Loucy (cell line): ENCODE measurements at regions not wholly inside any gene's neighbourhood (a gene's known extent, or its start where the extent isn't known, plus 50 kb on each side); places are given as distances from the start of the nearest gene placed in this dataset.

Experiments used
- H2AFZ ChIP-seq: fragments of 200-600 bp; sonication (generic); 2 replicates; pipeline ENCODE4 v1.6.0; 2016; ENCODE audit warnings: antibody characterized with exemption, mild to moderate bottlenecking, low read length, moderate library complexity
- H3F3A ChIP-seq: fragments of 200-600 bp; 2 replicates; pipeline ENCODE4 v1.6.0; 2016; ENCODE audit warnings: antibody characterized with exemption, low read depth, mild to moderate bottlenecking
- H3K27me3 ChIP-seq: fragments of 200-600 bp; sonication (generic); 2 replicates; pipeline ENCODE4 v1.6.1; 2014; ENCODE audit warnings: low read length, mild to moderate bottlenecking; ENCODE audit not compliant: insufficient read depth, poor library complexity, severe bottlenecking
- H3K36me3 ChIP-seq: fragments of 200-600 bp; sonication (generic); 2 replicates; pipeline ENCODE4 v1.6.1; 2016; ENCODE audit warnings: low read length; ENCODE audit not compliant: insufficient read depth
- H3K4me1 ChIP-seq: fragments of 200-600 bp; sonication (generic); 2 replicates; pipeline ENCODE4 v1.5.1; 2014; ENCODE audit warnings: low read length, mild to moderate bottlenecking; ENCODE audit not compliant: insufficient read depth, poor library complexity, severe bottlenecking
- H3K4me2 ChIP-seq: fragments of 200-600 bp; sonication (generic); 2 replicates; pipeline ENCODE4 v1.6.0; 2014; ENCODE audit warnings: antibody characterized with exemption, low read length, low read depth, mild to moderate bottlenecking; ENCODE audit not compliant: poor library complexity, severe bottlenecking
- H3K4me3 ChIP-seq: fragments of 200-600 bp; sonication (generic); 2 replicates; pipeline ENCODE4 v1.5.1; 2014; ENCODE audit warnings: low read length, mild to moderate bottlenecking, mixed read lengths; ENCODE audit not compliant: poor library complexity, severe bottlenecking
- H3K79me2 ChIP-seq: fragments of 200-600 bp; sonication (generic); 2 replicates; pipeline ENCODE4 v1.6.1; 2014; ENCODE audit warnings: low read length; ENCODE audit not compliant: insufficient read depth
- H3K9ac ChIP-seq: fragments of 200-600 bp; sonication (generic); 2 replicates; pipeline ENCODE4 v1.6.0; 2014; ENCODE audit warnings: mild to moderate bottlenecking, low read depth, low read length, moderate library complexity; ENCODE audit not compliant: poor library complexity, severe bottlenecking
- H3K9me2 ChIP-seq: fragments of 200-600 bp; sonication (generic); replicated peaks from 2 replicates; pipeline ENCODE4 v1.6.1; 2016; ENCODE audit warnings: low read depth, low read length, mixed read lengths
- H3K9me3 ChIP-seq: fragments of 200-600 bp; sonication (generic); 2 replicates; pipeline ENCODE4 v1.6.1; 2014; ENCODE audit warnings: mild to moderate bottlenecking, antibody characterized with exemption, low read length, low read depth; ENCODE audit not compliant: insufficient read depth
- H4K20me1 ChIP-seq: fragments of 200-600 bp; sonication (generic); 2 replicates; pipeline ENCODE4 v1.6.0; 2014; ENCODE audit warnings: antibody characterized with exemption, low read length, mild to moderate bottlenecking; ENCODE audit not compliant: insufficient read depth, poor library complexity, severe bottlenecking
- EZH2phosphoT487 ChIP-seq: fragments of 200-600 bp; IDR thresholded peaks from 2 replicates; pipeline ENCODE4 v1.6.1; 2018; ENCODE audit warnings: antibody characterized with exemption, mild to moderate bottlenecking, moderate library complexity, borderline replicate concordance
- TF ChIP-seq, protein P1 (sequence below): fragments of 200-600 bp; sonication (generic); conservative IDR thresholded peaks from 2 replicates; pipeline ENCODE4 v1.5.1; 2014; ENCODE audit warnings: mild to moderate bottlenecking, antibody characterized with exemption, low read length

DNA sequence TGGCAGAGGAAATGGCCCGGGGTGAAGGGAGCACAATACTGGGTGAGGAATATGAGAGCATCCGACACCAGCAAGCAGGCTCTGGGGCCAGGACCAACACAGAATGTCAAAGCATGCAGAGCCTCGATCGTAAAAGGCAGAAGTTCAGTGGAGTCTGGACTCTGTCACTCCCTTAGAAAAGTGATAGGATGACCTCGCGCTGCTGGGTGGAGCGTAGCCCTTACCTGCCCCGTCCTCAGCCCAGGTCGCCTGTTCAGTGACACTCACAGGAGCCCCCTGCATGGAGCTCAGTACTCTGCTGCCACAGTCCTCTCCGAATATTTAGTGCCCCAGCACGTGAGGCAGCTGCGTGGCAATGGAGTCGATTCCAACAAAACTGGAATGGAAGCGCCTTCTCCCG is 236.7 kb upstream of the MYT1L start:
- no peaks in the 10 kb centered on the region for H3K9me2 ChIP-seq

DNA sequence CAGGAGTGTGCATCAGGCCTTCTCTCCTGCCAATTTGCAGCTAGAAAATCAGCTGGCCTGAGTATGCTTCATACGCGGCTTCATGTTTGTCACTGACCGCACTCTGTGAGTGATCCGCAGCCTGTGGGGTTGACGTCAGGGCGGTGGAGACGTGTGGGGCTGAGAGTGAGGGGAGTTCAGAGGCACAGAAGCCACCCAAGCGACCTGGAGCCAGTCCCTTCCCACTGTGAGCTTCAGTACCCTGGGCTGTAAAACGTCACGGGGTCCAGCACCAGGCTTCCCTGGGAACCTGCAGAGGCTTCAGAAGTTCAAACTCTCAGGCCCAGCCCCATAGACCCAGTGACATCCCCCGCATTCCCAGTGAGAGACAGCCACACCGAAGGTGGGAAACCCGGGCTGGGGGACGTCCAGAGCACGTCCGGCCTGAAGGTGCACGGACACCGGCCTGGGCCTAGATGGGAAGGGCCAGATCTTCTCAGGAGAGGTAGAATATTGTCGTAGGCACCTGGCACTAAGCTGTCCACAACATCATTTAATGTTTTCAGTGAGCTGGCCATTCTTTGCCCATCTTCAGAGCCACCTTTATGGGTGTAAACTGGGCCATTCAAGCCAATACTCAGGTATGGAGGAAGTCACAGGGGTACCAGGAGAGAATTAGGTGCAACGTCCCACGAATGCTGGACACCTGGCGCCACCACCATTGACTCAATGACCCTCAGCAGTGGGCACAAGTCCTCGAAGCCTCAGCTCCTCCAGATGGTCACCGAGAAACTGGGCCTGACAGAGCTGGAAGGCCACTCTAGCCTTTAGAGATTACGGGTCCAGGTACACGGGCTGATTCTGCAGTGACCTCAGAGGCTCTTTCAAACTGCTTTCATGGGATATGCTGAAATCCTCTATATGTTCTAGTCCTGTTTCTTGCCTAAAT is 235.6 kb upstream of the MYT1L start:
- Histone ChIP-seq H3K79me2 (no peaks in the 10 kb centered on the region), H3K27me3 (no peaks in the 10 kb centered on the region)
- no peak for TF ChIP-seq EZH2phosphoT487
- TF ChIP-seq, protein P1, sequence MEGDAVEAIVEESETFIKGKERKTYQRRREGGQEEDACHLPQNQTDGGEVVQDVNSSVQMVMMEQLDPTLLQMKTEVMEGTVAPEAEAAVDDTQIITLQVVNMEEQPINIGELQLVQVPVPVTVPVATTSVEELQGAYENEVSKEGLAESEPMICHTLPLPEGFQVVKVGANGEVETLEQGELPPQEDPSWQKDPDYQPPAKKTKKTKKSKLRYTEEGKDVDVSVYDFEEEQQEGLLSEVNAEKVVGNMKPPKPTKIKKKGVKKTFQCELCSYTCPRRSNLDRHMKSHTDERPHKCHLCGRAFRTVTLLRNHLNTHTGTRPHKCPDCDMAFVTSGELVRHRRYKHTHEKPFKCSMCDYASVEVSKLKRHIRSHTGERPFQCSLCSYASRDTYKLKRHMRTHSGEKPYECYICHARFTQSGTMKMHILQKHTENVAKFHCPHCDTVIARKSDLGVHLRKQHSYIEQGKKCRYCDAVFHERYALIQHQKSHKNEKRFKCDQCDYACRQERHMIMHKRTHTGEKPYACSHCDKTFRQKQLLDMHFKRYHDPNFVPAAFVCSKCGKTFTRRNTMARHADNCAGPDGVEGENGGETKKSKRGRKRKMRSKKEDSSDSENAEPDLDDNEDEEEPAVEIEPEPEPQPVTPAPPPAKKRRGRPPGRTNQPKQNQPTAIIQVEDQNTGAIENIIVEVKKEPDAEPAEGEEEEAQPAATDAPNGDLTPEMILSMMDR, result no peak

More for the DNA sequence above, 236.7 kb upstream of the MYT1L start:
- H3K9ac ChIP-seq, result no peak overlapping the region
- no peaks in the 10 kb centered on the region for H3K27me3 ChIP-seq
- no peak overlapping the region for H2AFZ ChIP-seq
- no peak overlapping the region for H3K4me3 ChIP-seq
- H4K20me1 ChIP-seq, result no peaks in the 10 kb centered on the region
- no peaks in the 10 kb centered on the region for H3K79me2 ChIP-seq
- H3K4me2 ChIP-seq, result no peak overlapping the region
- H3F3A ChIP-seq, result no peaks in the 10 kb centered on the region
- no peaks in the 10 kb centered on the region for H3K4me1 ChIP-seq
- TF ChIP-seq, protein P1, result no peak
- no peak for TF ChIP-seq EZH2phosphoT487
- H3K36me3 ChIP-seq, result no peaks in the 10 kb centered on the region
- H3K9me3 ChIP-seq, result peaks cover 4% of the 10 kb centered on the region; the same call in 1 of the 2 replicates

DNA sequence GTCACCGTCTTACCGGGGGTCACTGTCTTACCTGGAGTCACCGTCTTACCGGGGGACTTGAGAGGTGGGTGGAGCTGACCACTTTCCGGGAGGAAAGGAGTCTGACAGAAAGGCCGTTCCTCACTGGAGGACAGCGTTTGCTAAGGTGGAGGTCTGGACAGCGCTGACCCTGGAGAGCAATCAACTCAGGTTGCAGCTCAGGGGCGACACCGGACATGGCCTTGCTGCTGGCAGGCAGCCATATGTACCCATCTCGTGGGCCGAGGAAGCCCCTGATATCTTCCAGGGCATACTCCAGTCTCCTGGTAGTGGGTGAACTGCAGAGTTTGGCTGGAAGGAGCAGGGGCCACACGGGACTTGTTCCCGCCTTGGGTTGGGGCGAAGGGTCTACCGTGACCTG is 234.6 kb upstream of the MYT1L start:
- H3K4me1 ChIP-seq, result no peaks in the 10 kb centered on the region
- H3K79me2 ChIP-seq, result no peaks in the 10 kb centered on the region

More for the DNA sequence above, 235.6 kb upstream of the MYT1L start:
- Histone ChIP-seq H4K20me1 (no peaks in the 10 kb centered on the region), H2AFZ (no peak overlapping the region), H3F3A (no peaks in the 10 kb centered on the region), H3K9ac (no peak overlapping the region), H3K36me3 (no peaks in the 10 kb centered on the region), H3K4me3 (no peak overlapping the region), H3K4me1 (no peaks in the 10 kb centered on the region), H3K9me2 (no peaks in the 10 kb centered on the region), H3K4me2 (no peak overlapping the region), H3K9me3 (0 out of 2 replicates have a peak, but pooled peaks cover 2% of the 10 kb centered on the region)

More for the DNA sequence above, 234.6 kb upstream of the MYT1L start:
- Histone ChIP-seq H3K4me2 (no peak overlapping the region), H3K9me3 (0 out of 2 replicates have a peak, but pooled peaks cover 2% of the 10 kb centered on the region), H4K20me1 (no peaks in the 10 kb centered on the region), H3F3A (no peaks in the 10 kb centered on the region), H3K4me3 (no peak overlapping the region), H3K27me3 (no peaks in the 10 kb centered on the region), H2AFZ (no peak overlapping the region), H3K9me2 (no peaks in the 10 kb centered on the region), H3K9ac (no peak overlapping the region), H3K36me3 (no peaks in the 10 kb centered on the region)
- TF ChIP-seq EZH2phosphoT487, result no peak
- TF ChIP-seq, protein P1, result no peak
